ENCODE measurements at regions not wholly inside any gene's neighbourhood (a gene's known extent, or its start where the extent isn't known, plus 50 kb on each side); places are given as distances from the start of the nearest gene placed in this dataset.

DNA sequence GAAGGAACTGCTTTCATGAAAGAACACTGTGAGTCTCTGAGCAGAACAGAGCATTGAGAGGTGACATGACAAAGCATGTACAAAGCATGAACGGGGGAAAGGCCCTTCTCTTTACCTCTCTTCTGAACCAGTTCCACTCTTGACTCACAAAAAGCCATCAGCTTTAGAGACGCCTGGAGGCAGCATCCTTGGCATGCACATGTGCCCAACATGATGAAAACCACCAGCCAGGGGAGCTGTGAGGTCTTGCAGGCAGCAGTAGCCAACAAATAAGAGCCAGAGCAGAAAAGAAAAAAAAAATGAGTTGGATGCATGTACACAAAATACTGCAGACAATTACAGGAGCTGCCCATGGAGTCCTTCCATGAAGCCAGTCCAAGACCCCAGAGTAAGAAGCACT, 95.5 kb upstream of the AGAP1 start:
- Histone ChIP-seq H3K9me3 (no peaks in the 10 kb centered on the region), H3K4me3 (ENCODE audit: low read depth, low read length) (no peak overlapping the region), H3K36me3 (no peaks in the 10 kb centered on the region), H3K4me1 (no peaks in the 10 kb centered on the region), H3K27me3 (no peaks in the 10 kb centered on the region; the same call in 1 of the 2 replicates)
- TF ChIP-seq, protein P1, sequence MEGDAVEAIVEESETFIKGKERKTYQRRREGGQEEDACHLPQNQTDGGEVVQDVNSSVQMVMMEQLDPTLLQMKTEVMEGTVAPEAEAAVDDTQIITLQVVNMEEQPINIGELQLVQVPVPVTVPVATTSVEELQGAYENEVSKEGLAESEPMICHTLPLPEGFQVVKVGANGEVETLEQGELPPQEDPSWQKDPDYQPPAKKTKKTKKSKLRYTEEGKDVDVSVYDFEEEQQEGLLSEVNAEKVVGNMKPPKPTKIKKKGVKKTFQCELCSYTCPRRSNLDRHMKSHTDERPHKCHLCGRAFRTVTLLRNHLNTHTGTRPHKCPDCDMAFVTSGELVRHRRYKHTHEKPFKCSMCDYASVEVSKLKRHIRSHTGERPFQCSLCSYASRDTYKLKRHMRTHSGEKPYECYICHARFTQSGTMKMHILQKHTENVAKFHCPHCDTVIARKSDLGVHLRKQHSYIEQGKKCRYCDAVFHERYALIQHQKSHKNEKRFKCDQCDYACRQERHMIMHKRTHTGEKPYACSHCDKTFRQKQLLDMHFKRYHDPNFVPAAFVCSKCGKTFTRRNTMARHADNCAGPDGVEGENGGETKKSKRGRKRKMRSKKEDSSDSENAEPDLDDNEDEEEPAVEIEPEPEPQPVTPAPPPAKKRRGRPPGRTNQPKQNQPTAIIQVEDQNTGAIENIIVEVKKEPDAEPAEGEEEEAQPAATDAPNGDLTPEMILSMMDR (IDR thresholded peaks at IDR 0.05; ENCODE audit: low read depth, low read length): no peak
- DNase-seq: no peak

DNA sequence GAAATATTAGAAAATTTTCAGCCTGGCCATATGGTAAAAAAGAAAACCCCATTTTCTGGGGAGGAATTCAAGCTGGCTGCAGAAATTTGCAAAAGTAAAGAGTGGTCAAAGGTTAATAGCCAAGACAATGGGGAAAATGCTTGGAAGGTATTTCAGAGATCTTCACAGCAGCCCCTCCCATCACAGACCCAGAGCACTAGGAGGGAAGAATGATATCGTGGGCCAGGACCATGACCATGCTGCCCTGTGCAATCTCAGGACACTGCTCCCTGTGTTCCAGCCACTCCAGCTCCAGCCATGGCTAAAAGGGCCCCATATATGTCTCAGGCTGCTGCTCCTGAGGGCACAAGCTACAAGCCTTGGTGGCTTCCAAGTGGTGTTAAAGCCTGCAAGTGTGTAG, 93.9 kb upstream of the AGAP1 start:
- H3K27me3 ChIP-seq: no peaks in the 10 kb centered on the region; the same call in none of the 2 replicates
- H3K36me3 ChIP-seq: no peaks in the 10 kb centered on the region
- H3K4me3 ChIP-seq (ENCODE audit: low read depth, low read length): no peak overlapping the region
- no peaks in the 10 kb centered on the region for H3K9me3 ChIP-seq
- TF ChIP-seq, protein P1 (IDR thresholded peaks at IDR 0.05; ENCODE audit: low read depth, low read length): no peak
- no peaks in the 10 kb centered on the region for H3K4me1 ChIP-seq
- DNase-seq: no peak

- TF ChIP-seq, protein P1 (IDR thresholded peaks at IDR 0.05; ENCODE audit: low read depth, low read length): no peak
- H3K9me3 ChIP-seq: no peaks in the 10 kb centered on the region
These were observed 91.4 kb upstream of the AGAP1 start for GRCh38 chr2:235402422-235402821.

GRCh38 chr2:235405612-235406361, 88.1 kb upstream of the AGAP1 start:
- TF ChIP-seq, protein P1 (IDR thresholded peaks at IDR 0.05; ENCODE audit: low read depth, low read length): no peak
- no peaks in the 10 kb centered on the region; the same call in none of the 2 replicates for H3K27me3 ChIP-seq
- no peak for DNase-seq
- no peaks in the 10 kb centered on the region for H3K9me3 ChIP-seq
- H3K4me1 ChIP-seq: no peaks in the 10 kb centered on the region
- no peaks in the 10 kb centered on the region for H3K36me3 ChIP-seq
- no peak overlapping the region for H3K4me3 ChIP-seq (ENCODE audit: low read depth, low read length)

More at GRCh38 chr2:235402422-235402821, 91.4 kb upstream of the AGAP1 start:
- H3K4me3 ChIP-seq (ENCODE audit: low read depth, low read length): no peak overlapping the region
- no peaks in the 10 kb centered on the region for H3K36me3 ChIP-seq
- no peaks in the 10 kb centered on the region for H3K4me1 ChIP-seq
- DNase-seq: no peak
- no peaks in the 10 kb centered on the region; the same call in none of the 2 replicates for H3K27me3 ChIP-seq

DNA sequence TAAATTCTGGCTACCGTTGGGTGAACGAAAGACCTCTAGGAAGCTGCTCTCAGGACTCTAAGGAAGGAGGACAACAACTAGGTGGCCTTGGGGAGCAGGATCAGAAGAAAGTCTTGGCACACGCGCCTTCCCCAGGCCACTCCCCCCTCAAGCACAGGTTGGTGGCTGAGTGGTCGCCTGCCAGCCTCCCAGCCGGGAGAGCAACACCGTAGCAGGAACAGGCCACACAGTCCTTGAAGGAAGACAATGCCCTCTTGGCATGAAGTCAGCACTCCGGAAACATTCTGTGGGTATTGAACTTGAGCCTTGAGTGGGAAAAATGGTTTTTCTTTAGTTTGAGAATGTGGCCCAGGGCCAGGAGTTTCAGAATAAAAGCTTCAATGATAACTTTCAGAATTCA, 87.4 kb upstream of the AGAP1 start:
- DNase-seq: no peak
- Histone ChIP-seq H3K36me3 (no peaks in the 10 kb centered on the region), H3K27me3 (no peaks in the 10 kb centered on the region; the same call in none of the 2 replicates), H3K4me1 (no peaks in the 10 kb centered on the region), H3K9me3 (no peaks in the 10 kb centered on the region), H3K4me3 (ENCODE audit: low read depth, low read length) (no peak overlapping the region)
- TF ChIP-seq, protein P1 (IDR thresholded peaks at IDR 0.05; ENCODE audit: low read depth, low read length): no peak

GRCh38 chr2:235411905-235412485, 81.8 kb upstream of the AGAP1 start:
- no peak overlapping the region for H3K4me3 ChIP-seq (ENCODE audit: low read depth, low read length)

More at GRCh38 chr2:235411905-235412485, 81.8 kb upstream of the AGAP1 start:
- no peak for DNase-seq
- Histone ChIP-seq H3K4me1 (no peaks in the 10 kb centered on the region), H3K36me3 (no peaks in the 10 kb centered on the region), H3K9me3 (no peaks in the 10 kb centered on the region), H3K27me3 (no peaks in the 10 kb centered on the region; the same call in 1 of the 2 replicates)
- TF ChIP-seq, protein P1 (IDR thresholded peaks at IDR 0.05; ENCODE audit: low read depth, low read length): no peak

Data from BE2C (cell line).